ENCODE measurements at regions not wholly inside any gene's neighbourhood (a gene's known extent, or its start where the extent isn't known, plus 50 kb on each side); places are given as distances from the start of the nearest gene placed in this dataset.

DNA sequence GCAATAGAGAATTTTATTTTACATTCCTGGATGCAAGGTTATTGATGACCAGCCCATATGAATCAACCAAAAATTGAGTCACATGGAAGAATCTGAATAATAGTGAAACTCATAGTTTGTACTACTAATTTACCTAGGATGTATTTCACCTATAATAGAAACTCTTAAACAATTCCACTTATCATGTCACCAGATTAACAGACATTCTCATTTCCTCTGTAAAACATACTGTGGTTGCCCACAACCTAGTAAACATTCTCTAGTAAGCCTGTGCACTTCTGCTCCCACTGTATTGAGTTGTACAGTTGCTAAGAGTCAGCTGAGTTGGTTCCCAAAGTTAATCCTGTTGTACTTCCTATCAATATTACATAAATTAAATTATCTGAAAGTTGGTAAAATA, 196.6 kb upstream of the TMTC1 start:
- DNase-seq (ENCODE audit: low read depth in 1 of 2, low spot score in 1 of 2) = no peak
- in situ Hi-C loops (cut with HindIII; ENCODE audit: low pct_unique_long_range_greater_than_20kb, low sequenced_read_pairs) = no loop called here
- TF ChIP-seq JUND (IDR thresholded peaks at IDR 0.05; ENCODE audit: low read depth) = no peak

DNA sequence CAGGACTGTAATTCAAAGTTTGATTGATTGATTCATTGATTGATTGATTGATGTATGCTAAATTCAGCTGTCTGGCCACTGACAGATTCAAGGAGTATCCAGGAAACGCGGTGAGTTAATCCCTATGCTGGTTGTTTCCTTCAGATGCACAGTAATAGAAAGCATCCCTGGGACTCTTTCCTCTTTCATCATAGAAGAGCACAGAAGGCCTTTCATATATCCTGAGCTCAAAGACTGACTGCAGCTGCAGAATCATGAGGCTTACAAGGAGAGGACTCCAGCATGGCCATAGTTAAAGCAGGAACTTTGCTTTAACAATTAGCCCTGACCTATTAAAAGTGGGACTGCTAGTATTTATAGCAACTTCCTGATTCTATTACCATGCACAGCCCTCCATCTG, 187.7 kb upstream of the TMTC1 start:
- in situ Hi-C loops (cut with HindIII; ENCODE audit: low pct_unique_long_range_greater_than_20kb, low sequenced_read_pairs) = no loop called here
- no peak for DNase-seq (ENCODE audit: low read depth in 1 of 2, low spot score in 1 of 2)
- TF ChIP-seq JUND (IDR thresholded peaks at IDR 0.05; ENCODE audit: low read depth) = no peak

DNA sequence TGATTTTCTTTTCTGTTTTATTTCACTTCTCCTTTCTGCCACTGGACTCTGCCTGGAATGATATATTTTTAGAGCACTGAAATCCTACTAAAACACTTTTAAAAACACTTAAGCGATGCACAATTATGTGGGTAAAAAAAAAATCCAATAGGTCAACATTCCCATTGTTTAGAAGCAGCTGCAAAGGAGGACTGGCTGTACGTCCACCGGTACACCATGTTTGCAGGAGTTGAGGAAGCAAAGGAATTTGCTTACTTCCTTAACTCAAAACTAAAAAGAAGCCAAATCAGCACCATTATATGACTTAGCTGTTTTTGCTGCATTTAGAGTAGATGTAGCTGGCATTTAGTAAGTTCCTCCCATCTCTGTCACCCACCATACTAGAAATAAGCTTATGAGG, 186.8 kb upstream of the TMTC1 start:
- in situ Hi-C loops (cut with HindIII; ENCODE audit: low pct_unique_long_range_greater_than_20kb, low sequenced_read_pairs) = no loop called here
- DNase-seq (ENCODE audit: low read depth in 1 of 2, low spot score in 1 of 2) = no peak
- TF ChIP-seq JUND (IDR thresholded peaks at IDR 0.05; ENCODE audit: low read depth) = no peak

DNA sequence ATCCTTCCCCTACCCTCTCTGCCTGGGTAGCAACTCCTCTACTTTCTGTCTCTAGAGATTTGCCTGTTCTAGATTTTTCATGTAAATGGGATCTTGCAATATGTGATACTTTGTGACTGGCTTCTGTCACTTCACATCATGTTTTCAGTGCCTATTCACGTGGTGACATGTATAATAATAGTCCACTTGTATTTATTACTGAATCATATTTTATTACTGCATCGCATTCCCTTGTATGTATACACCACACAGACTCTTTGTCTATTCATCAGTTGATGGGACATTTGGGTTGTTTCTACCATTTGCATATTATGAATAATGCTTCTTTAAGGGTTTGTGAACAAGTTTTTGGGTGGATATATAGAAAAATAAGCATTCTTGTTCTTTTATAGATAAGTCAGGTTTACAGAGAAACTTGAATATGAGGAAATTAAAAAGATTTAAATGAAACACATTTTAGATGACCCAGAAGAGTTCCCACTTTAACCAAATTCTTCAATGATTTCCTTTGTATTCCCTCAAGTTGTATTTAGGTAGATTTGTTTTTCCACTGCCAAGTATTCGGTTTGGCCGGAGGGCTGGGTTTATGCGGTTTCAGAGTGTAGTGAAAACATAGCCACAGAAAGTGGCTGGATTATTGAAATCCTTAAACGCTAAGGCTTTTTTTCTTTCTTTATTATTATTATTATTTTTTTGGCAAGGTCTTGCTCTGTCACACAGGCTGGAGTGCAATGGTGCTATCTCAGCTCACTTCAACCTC, 178.7 kb upstream of the TMTC1 start:
- in situ Hi-C loops (cut with HindIII; ENCODE audit: low pct_unique_long_range_greater_than_20kb, low sequenced_read_pairs) = no loop called here
- no peak for TF ChIP-seq JUND (IDR thresholded peaks at IDR 0.05; ENCODE audit: low read depth)
- no peak for DNase-seq (ENCODE audit: low read depth in 1 of 2, low spot score in 1 of 2)

DNA sequence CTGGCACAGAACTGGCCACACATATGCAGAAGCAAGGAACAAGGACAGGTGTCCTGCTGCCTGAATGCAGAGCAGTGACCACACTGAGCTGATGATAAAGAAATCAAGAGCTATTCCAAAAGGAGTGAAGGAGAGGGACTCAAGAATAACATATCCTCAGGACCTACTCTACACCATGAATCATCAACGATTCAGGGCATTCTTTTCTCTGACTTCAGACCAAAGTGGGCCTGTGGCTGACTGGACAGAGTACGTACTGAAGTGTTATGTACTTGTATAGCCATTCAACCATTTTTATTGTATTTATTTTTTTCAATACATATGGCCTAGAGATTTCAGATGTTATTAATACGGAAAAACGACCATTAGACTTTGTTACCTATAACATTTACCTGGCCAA, 177.5 kb upstream of the TMTC1 start:
- no peak for DNase-seq (ENCODE audit: low read depth in 1 of 2, low spot score in 1 of 2)
- in situ Hi-C loops (cut with HindIII; ENCODE audit: low pct_unique_long_range_greater_than_20kb, low sequenced_read_pairs) = no loop called here
- TF ChIP-seq JUND (IDR thresholded peaks at IDR 0.05; ENCODE audit: low read depth) = no peak

DNA sequence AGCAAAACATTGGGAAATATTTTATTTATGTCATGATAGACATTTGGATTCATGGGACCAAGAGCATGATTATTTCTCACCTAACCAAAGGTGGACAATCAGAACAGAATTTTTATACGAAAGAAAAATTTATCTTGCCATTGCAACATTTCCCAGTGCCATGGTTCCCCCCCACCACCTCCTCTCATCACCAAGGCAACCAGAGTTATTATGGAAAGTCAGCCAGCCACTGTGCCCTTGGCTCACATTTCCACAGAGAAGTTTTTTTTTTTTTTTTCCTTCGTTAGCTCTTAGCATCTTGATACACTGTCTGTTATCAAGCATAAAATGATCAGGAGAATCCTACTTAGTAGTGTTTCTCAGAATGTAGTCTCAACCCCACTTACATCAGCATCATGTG, 176.4 kb upstream of the TMTC1 start:
- in situ Hi-C loops (cut with HindIII; ENCODE audit: low pct_unique_long_range_greater_than_20kb, low sequenced_read_pairs) = no loop called here
- no peak for TF ChIP-seq JUND (IDR thresholded peaks at IDR 0.05; ENCODE audit: low read depth)
- no peak for DNase-seq (ENCODE audit: low read depth in 1 of 2, low spot score in 1 of 2)

DNA sequence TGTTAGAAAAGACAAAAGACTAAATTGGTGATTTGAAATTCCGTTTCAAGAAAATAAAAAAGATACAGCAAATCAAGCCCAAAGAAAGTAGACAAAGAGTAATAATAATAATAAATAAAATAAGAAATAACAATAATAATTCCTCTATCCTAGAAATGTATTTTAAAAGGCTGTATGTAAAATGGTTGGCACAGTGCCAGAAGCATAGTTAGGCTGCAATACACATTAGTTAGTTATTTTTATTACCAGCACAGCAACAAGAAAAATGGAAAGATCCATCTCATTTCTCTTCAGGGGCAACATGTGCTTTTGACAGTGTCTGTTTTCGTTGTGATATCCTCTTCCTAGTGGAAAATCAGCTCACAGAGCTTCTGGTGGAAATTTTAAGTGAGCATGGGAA, 174.1 kb upstream of the TMTC1 start:
- in situ Hi-C loops (cut with HindIII; ENCODE audit: low pct_unique_long_range_greater_than_20kb, low sequenced_read_pairs) = no loop called here
- no peak for TF ChIP-seq JUND (IDR thresholded peaks at IDR 0.05; ENCODE audit: low read depth)
- DNase-seq (ENCODE audit: low read depth in 1 of 2, low spot score in 1 of 2) = no peak

DNA sequence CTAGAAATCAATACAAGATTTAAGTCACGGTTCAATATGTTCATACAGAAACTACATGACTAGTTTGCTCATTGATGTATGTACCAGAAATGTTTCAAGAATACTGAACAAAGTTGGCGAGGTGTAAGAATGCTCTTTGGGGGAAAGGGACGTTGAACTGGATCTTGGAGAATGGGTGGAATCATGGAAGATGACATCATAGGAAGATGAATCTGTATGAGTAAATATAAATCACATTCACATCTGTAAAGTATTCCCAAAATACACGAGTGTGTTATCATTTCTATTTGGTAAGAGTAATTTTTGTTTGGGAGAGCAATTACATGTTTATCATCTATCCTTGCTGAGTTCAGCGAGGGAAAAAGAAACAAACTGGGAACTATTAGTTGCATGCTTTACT, 162.2 kb upstream of the TMTC1 start:
- in situ Hi-C loops (cut with HindIII; ENCODE audit: low pct_unique_long_range_greater_than_20kb, low sequenced_read_pairs) = no loop called here
- no peak for TF ChIP-seq JUND (IDR thresholded peaks at IDR 0.05; ENCODE audit: low read depth)
- DNase-seq (ENCODE audit: low read depth in 1 of 2, low spot score in 1 of 2) = no peak

DNA sequence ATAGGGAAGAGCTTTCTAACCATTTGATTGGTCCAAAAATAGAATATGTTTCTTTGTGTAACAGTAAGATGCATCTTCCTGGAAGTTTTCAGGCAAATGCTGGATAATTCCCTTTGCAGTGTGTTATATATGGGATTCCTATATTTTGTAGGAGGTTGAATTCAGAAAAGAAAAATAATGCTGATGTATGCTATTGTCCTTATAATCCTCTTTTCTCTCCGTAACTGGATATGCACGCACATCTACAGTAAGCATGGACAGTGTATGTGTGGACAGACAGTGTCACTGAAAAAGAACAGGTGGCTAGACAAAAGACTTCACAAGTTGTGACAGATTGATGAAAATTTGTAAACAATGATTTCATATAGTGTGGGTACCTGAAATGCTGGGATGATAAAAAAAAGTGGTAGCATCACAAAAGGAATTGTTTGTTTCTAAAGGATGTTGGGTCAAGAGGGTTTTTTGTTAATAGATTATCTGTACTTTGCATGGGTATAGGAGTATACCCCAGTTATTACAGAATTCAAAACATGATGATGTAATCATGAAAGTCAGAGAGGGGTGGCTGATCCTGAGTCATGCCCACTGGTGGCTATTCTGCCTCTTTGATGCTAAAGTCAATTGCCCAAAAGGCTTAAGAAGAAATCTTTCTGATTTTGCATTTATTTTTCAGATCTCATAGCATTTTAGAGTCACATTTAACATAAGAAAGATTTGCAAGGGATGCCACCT, 160.7 kb upstream of the TMTC1 start:
- no peak for TF ChIP-seq JUND (IDR thresholded peaks at IDR 0.05; ENCODE audit: low read depth)
- in situ Hi-C loops (cut with HindIII; ENCODE audit: low pct_unique_long_range_greater_than_20kb, low sequenced_read_pairs) = no loop called here
- no peak for DNase-seq (ENCODE audit: low read depth in 1 of 2, low spot score in 1 of 2)

DNA sequence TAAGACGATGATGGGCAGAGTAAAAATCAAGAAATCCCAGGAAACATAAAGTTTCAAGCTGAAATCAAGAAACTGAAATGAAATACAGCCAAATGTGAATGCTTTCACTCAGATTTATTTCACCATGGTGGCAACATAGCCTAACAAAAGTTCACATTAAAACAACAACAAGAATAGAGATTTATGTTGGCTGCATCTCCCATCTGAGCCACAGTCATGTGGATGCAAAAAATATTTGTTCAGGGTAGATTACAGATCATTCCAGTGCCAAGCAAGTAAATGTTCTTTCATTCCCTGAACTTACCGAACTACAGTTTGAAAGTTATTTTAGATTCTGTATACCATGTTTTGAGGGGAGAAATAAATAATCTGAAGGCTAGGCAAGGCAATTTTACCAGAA, 159.9 kb upstream of the TMTC1 start:
- in situ Hi-C loops (cut with HindIII; ENCODE audit: low pct_unique_long_range_greater_than_20kb, low sequenced_read_pairs) = no loop called here
- TF ChIP-seq JUND (IDR thresholded peaks at IDR 0.05; ENCODE audit: low read depth) = no peak
- no peak for DNase-seq (ENCODE audit: low read depth in 1 of 2, low spot score in 1 of 2)

DNA sequence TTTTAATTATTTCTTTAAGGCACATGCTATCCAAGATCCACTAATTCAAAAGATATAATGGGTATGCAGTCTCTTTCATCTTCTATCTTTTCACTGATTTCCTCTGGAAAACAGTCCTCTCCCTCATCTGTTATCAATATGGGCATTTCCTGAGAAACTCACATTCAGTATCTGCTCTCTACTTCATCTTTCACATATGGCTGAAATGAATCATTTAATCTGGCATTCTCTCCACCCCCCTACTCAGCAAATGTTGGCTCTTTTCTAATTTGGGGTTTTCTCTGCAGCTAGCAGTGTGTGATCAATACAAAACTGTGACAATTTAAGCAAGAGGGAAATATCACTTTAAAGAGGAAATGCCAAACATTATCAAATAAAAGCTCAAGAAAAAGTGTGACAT, 157.1 kb upstream of the TMTC1 start:
- in situ Hi-C loops (cut with HindIII; ENCODE audit: low pct_unique_long_range_greater_than_20kb, low sequenced_read_pairs) = no loop called here
- TF ChIP-seq JUND (IDR thresholded peaks at IDR 0.05; ENCODE audit: low read depth) = no peak
- no peak for DNase-seq (ENCODE audit: low read depth in 1 of 2, low spot score in 1 of 2)

DNA sequence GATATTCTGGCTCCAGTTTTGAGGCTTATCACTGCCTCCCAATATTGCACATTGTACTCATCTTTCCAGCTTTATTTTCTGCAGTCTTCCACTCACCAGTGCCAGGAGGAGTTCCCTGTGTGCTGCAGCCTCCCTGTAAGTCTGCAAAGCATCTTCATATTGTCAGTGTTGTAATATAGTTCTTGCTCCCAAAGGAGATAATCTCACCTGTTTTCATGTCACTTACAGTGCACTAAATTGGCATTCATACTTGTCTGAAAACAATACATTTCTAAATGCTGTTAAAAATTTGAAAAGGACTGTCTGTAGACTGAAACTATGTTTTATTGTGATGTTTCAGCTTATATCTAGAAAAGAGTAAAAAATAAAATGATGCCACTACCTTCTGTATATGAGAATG, 146.8 kb upstream of the TMTC1 start:
- no peak for TF ChIP-seq JUND (IDR thresholded peaks at IDR 0.05; ENCODE audit: low read depth)

DNA sequence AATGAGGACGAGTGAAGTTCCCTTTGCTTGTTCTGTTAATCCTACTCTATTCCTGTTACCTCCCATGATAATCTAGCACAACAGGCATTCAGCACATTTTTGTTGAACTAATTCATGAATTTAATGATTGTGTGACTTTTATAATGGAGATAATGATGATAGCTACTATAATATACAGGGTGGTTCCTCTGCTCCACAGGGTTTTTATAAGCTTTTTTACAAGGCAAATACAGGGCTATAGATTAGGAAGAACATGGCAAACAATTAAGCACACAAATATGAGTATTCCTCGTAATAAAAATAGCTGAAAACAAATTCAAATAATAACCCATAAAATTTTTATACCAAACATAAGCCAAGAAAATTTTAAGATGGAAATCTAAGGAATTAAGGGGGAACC, 145.6 kb upstream of the TMTC1 start:
- no peak for TF ChIP-seq JUND (IDR thresholded peaks at IDR 0.05; ENCODE audit: low read depth)
- in situ Hi-C loops (cut with HindIII; ENCODE audit: low pct_unique_long_range_greater_than_20kb, low sequenced_read_pairs) = no loop called here
- no peak for DNase-seq (ENCODE audit: low read depth in 1 of 2, low spot score in 1 of 2)

More for the DNA sequence above, 146.8 kb upstream of the TMTC1 start:
- in situ Hi-C loops (cut with HindIII; ENCODE audit: low pct_unique_long_range_greater_than_20kb, low sequenced_read_pairs) = no loop called here
- DNase-seq (ENCODE audit: low read depth in 1 of 2, low spot score in 1 of 2) = no peak
